Naive thymus-derived CD4-positive, alpha-beta T cell (primary cell): ENCODE measurements at regions not wholly inside any gene's neighbourhood (a gene's known extent, or its start where the extent isn't known, plus 50 kb on each side); places are given as distances from the start of the nearest gene placed in this dataset.

Experiments
- ATAC-seq: fragments of 150-1000 bp; cut with Tn5 transposase; 2 replicates; pipeline ENCODE4 v1.10.0; 2021; ENCODE audit warnings: mild to moderate bottlenecking, moderate library complexity
- CTCF ChIA-PET: fragments of 350-600 bp; sonication (Branson Sonifier 250); formaldehyde crosslinking; loops from one replicate; lab custom pipeline; 2021; ENCODE audit warnings: antibody characterized with exemption; lab: Charles Lee
- POLR2A ChIA-PET: fragments of 350-600 bp; sonication (Branson Sonifier 250); formaldehyde crosslinking; loops from one replicate; lab custom pipeline; 2021; ENCODE audit warnings: antibody characterized with exemption, inconsistent platforms; lab: Charles Lee
- DNase-seq, 9 donors: peaks; one replicate each; pipeline versions ENCODE4 v3.0.0 to v3.0.0-alpha.2; 2020 to 2022; ENCODE audit warnings: mixed read lengths in 1 of 9
- H3K27ac ChIP-seq: one replicate; pipeline ENCODE4 v1.7.0; 2013; ENCODE audit warnings: mild to moderate bottlenecking, low read depth, low read length, moderate library complexity
- H3K27me3 ChIP-seq, 2 donors: one replicate each; pipeline ENCODE4 v1.7.0; 2013; ENCODE audit warnings: low read length in 2 of 2, mild to moderate bottlenecking in 2 of 2, moderate library complexity in 2 of 2; ENCODE audit not compliant: control insufficient read depth in 2 of 2, insufficient read depth in 2 of 2
- H3K36me3 ChIP-seq, 3 experiments: 1 replicate in 2 of 3; 2 replicates in 1 of 3; pipeline ENCODE4 v1.7.0; 2013; ENCODE audit warnings: low read length in 3 of 3, mild to moderate bottlenecking in 3 of 3, moderate library complexity in 1 of 3; ENCODE audit not compliant: insufficient read depth in 3 of 3, control insufficient read depth in 2 of 3
- H3K4me1 ChIP-seq, 2 donors: one replicate each; pipeline ENCODE4 v1.7.0; 2013; ENCODE audit warnings: low read length in 2 of 2, mild to moderate bottlenecking in 2 of 2, moderate library complexity in 1 of 2; ENCODE audit not compliant: control insufficient read depth in 2 of 2, insufficient read depth in 2 of 2
- H3K4me3 ChIP-seq: 2 replicates; pipeline ENCODE4 v1.7.0; 2013; ENCODE audit warnings: mild to moderate bottlenecking, low read length
- H3K9me3 ChIP-seq, 3 experiments: 1 replicate in 2 of 3; 2 replicates in 1 of 3; pipeline ENCODE4 v1.7.0; 2013; ENCODE audit warnings: low read length in 3 of 3; ENCODE audit not compliant: control insufficient read depth in 2 of 3
- H3K27ac Mint-ChIP-seq, 9 donors: one replicate each; pipeline ENCODE4 v1.8.0; 2020 to 2022; ENCODE audit warnings: mixed read lengths in 9 of 9, mild to moderate bottlenecking in 8 of 9, moderate library complexity in 5 of 9, inconsistent platforms in 2 of 9
- H3K27me3 Mint-ChIP-seq, 5 donors: one replicate each; pipeline ENCODE4 v1.8.0; 2021 to 2022; ENCODE audit warnings: mixed read lengths in 5 of 5, mild to moderate bottlenecking in 1 of 5
- H3K36me3 Mint-ChIP-seq, 5 donors: one replicate each; pipeline ENCODE4 v1.8.0; 2020 to 2022; ENCODE audit warnings: mixed read lengths in 5 of 5, mild to moderate bottlenecking in 3 of 5, inconsistent platforms in 1 of 5
- H3K4me1 Mint-ChIP-seq, 7 donors: one replicate each; pipeline ENCODE4 v1.8.0; 2020 to 2022; ENCODE audit warnings: mixed read lengths in 7 of 7, mild to moderate bottlenecking in 3 of 7, inconsistent platforms in 1 of 7
- H3K4me3 Mint-ChIP-seq, 10 donors: one replicate each; pipeline ENCODE4 v1.8.0; 2020 to 2022; ENCODE audit warnings: mild to moderate bottlenecking in 10 of 10, mixed read lengths in 10 of 10, moderate library complexity in 6 of 10, inconsistent platforms in 2 of 10
- H3K9me3 Mint-ChIP-seq, 11 donors: one replicate each; pipeline ENCODE4 v1.8.0; 2020 to 2022; ENCODE audit warnings: mixed read lengths in 11 of 11, mild to moderate bottlenecking in 4 of 11, inconsistent platforms in 1 of 11, moderate library complexity in 1 of 11
- intact Hi-C, 2 donors: fragments of 100-400 bp; cut with micrococcal nuclease; formaldehyde crosslinking; loops; one replicate each; pipeline ENCODE4 v1.15.1; 2023

GRCh38 chr6:66057034-66057433 lies 350.0 kb upstream of the EYS start:
- H3K36me3 ChIP-seq: no peaks in the 10 kb centered on the region
- no peaks in the 10 kb centered on the region for H3K27me3 ChIP-seq
- ChIA-PET CTCF (no interaction called here), POLR2A (no interaction called here)
- DNase-seq: no peak
- H3K27me3 Mint-ChIP-seq: no peaks in the 10 kb centered on the region
- no peaks in the 10 kb centered on the region for H3K9me3 ChIP-seq
- intact Hi-C loops: no loop called here
- ATAC-seq: no peak
- H3K4me3 Mint-ChIP-seq: no peak overlapping the region
- no peak overlapping the region for H3K27ac Mint-ChIP-seq
- H3K4me3 ChIP-seq: no peak overlapping the region
- H3K27ac ChIP-seq: no peak overlapping the region
- H3K36me3 Mint-ChIP-seq: no peaks in the 10 kb centered on the region
- H3K4me1 Mint-ChIP-seq: no peaks in the 10 kb centered on the region
- peaks cover 0 to 26% (median 5%) of the 10 kb centered on the region in 11 donors for H3K9me3 Mint-ChIP-seq
- no peaks in the 10 kb centered on the region for H3K4me1 ChIP-seq

GRCh38 chr6:66054967-66055366 lies 347.9 kb upstream of the EYS start:
- intact Hi-C loops: no loop called here
- Mint-ChIP-seq H3K36me3 (no peaks in the 10 kb centered on the region), H3K4me1 (no peaks in the 10 kb centered on the region), H3K9me3 (peaks cover 0 to 26% (median 5%) of the 10 kb centered on the region in 11 donors), H3K4me3 (no peak overlapping the region), H3K27me3 (no peaks in the 10 kb centered on the region), H3K27ac (no peak overlapping the region)
- CTCF ChIA-PET: no interaction called here
- ATAC-seq (no peak), DNase-seq (no peak)
- no peaks in the 10 kb centered on the region for H3K4me1 ChIP-seq
- H3K9me3 ChIP-seq: no peaks in the 10 kb centered on the region
- H3K36me3 ChIP-seq: no peaks in the 10 kb centered on the region
- no peaks in the 10 kb centered on the region for H3K27me3 ChIP-seq
- no peak overlapping the region for H3K27ac ChIP-seq
- POLR2A ChIA-PET: no interaction called here
- no peak overlapping the region for H3K4me3 ChIP-seq

- peaks cover 0 to 21% (median 4%) of the 10 kb centered on the region in 11 donors for H3K9me3 Mint-ChIP-seq
- H3K4me1 ChIP-seq: no peaks in the 10 kb centered on the region
- no peak overlapping the region for H3K4me3 Mint-ChIP-seq
- ATAC-seq (no peak), DNase-seq (no peak)
- H3K27ac Mint-ChIP-seq: no peak overlapping the region
- ChIA-PET POLR2A (no interaction called here), CTCF (interaction anchor here (1.0 kb wide), 1 partner anchor 52 kb away, joined by 3 read pairs; no protein-coding TSS in a partner anchor)
- H3K9me3 ChIP-seq: no peaks in the 10 kb centered on the region
- H3K4me3 ChIP-seq: no peak overlapping the region
- no peaks in the 10 kb centered on the region for H3K36me3 ChIP-seq
- no peaks in the 10 kb centered on the region for H3K36me3 Mint-ChIP-seq
- H3K4me1 Mint-ChIP-seq: no peaks in the 10 kb centered on the region
- H3K27ac ChIP-seq: no peak overlapping the region
- H3K27me3 Mint-ChIP-seq: no peaks in the 10 kb centered on the region
- intact Hi-C loops: no loop called here
- no peaks in the 10 kb centered on the region for H3K27me3 ChIP-seq
Observed at GRCh38 chr6:66051812-66052211, 344.8 kb upstream of the EYS start.

GRCh38 chr6:66048684-66049474 lies 341.9 kb upstream of the EYS start:
- Histone ChIP-seq H3K27me3 (no peaks in the 10 kb centered on the region), H3K36me3 (no peaks in the 10 kb centered on the region), H3K4me1 (no peaks in the 10 kb centered on the region), H3K27ac (no peak overlapping the region), H3K9me3 (no peaks in the 10 kb centered on the region), H3K4me3 (no peak overlapping the region)
- Mint-ChIP-seq H3K36me3 (no peaks in the 10 kb centered on the region), H3K27ac (no peak overlapping the region), H3K27me3 (no peaks in the 10 kb centered on the region), H3K4me3 (no peak overlapping the region), H3K9me3 (peaks cover 2 to 17% (median 6%) of the 10 kb centered on the region in 11 donors), H3K4me1 (no peaks in the 10 kb centered on the region)
- no peak for DNase-seq
- no peak for ATAC-seq
- POLR2A ChIA-PET: no interaction called here
- intact Hi-C loops: no loop called here
- CTCF ChIA-PET: no interaction called here

- Histone ChIP-seq H3K36me3 (no peaks in the 10 kb centered on the region), H3K27ac (no peak overlapping the region), H3K4me3 (no peak overlapping the region), H3K9me3 (no peaks in the 10 kb centered on the region), H3K4me1 (no peaks in the 10 kb centered on the region), H3K27me3 (no peaks in the 10 kb centered on the region)
- ChIA-PET CTCF (no interaction called here), POLR2A (no interaction called here)
- Mint-ChIP-seq H3K9me3 (peaks cover 0 to 15% (median 4%) of the 10 kb centered on the region in 11 donors), H3K36me3 (no peaks in the 10 kb centered on the region), H3K27ac (no peak overlapping the region), H3K27me3 (no peaks in the 10 kb centered on the region), H3K4me3 (no peak overlapping the region), H3K4me1 (no peaks in the 10 kb centered on the region)
- ATAC-seq (no peak), DNase-seq (no peak)
- intact Hi-C loops: no loop called here
Observed at GRCh38 chr6:66032626-66033025, 325.6 kb upstream of the EYS start.

- Histone ChIP-seq H3K36me3 (no peaks in the 10 kb centered on the region), H3K9me3 (no peaks in the 10 kb centered on the region), H3K4me1 (no peaks in the 10 kb centered on the region), H3K27ac (no peak overlapping the region), H3K4me3 (no peak overlapping the region), H3K27me3 (no peaks in the 10 kb centered on the region)
- Mint-ChIP-seq H3K27me3 (no peaks in the 10 kb centered on the region), H3K4me3 (no peak overlapping the region), H3K4me1 (no peaks in the 10 kb centered on the region), H3K9me3 (peaks cover 0 to 6% (median 3%) of the 10 kb centered on the region in 11 donors), H3K36me3 (no peaks in the 10 kb centered on the region), H3K27ac (no peak overlapping the region)
- CTCF ChIA-PET: no interaction called here
- POLR2A ChIA-PET: no interaction called here
- intact Hi-C loops: no loop called here
- no peak for ATAC-seq
- DNase-seq: no peak
Observed at GRCh38 chr6:66029391-66029790, 322.4 kb upstream of the EYS start.

GRCh38 chr6:65999288-65999791 lies 292.3 kb upstream of the EYS start:
- intact Hi-C loops: no loop called here
- Mint-ChIP-seq H3K9me3 (peaks cover 0 to 12% (median 4%) of the 10 kb centered on the region in 11 donors), H3K27me3 (no peaks in the 10 kb centered on the region), H3K27ac (no peak overlapping the region), H3K36me3 (no peaks in the 10 kb centered on the region), H3K4me3 (no peak overlapping the region), H3K4me1 (no peaks in the 10 kb centered on the region)
- ATAC-seq (no peak), DNase-seq (no peak)
- Histone ChIP-seq H3K9me3 (no peaks in the 10 kb centered on the region), H3K27ac (no peak overlapping the region), H3K4me3 (no peak overlapping the region), H3K27me3 (no peaks in the 10 kb centered on the region), H3K4me1 (no peaks in the 10 kb centered on the region), H3K36me3 (no peaks in the 10 kb centered on the region)
- CTCF ChIA-PET: no interaction called here
- POLR2A ChIA-PET: no interaction called here
